GM08714 (cell line): ENCODE measurements at regions not wholly inside any gene's neighbourhood (a gene's known extent, or its start where the extent isn't known, plus 50 kb on each side); places are given as distances from the start of the nearest gene placed in this dataset.
"Not testable (repeated sequence)": the region's sequence is repeated elsewhere in the genome, so short reads cannot be mapped to it uniquely, and the experiment has no call there.

Experiments used
- H3K4me3 ChIP-seq: fragments of 200-500 bp; sonication (Bioruptor generic); 2 replicates; pipeline ENCODE4 v1.5.1; 2014; ENCODE audit warnings: mild to moderate bottlenecking, low read length, inconsistent platforms
- ZNF274 ChIP-seq: IDR thresholded peaks from 2 replicates; pipeline ENCODE4 v1.6.1; 2012; ENCODE audit warnings: mild to moderate bottlenecking, low read depth, low read length

DNA sequence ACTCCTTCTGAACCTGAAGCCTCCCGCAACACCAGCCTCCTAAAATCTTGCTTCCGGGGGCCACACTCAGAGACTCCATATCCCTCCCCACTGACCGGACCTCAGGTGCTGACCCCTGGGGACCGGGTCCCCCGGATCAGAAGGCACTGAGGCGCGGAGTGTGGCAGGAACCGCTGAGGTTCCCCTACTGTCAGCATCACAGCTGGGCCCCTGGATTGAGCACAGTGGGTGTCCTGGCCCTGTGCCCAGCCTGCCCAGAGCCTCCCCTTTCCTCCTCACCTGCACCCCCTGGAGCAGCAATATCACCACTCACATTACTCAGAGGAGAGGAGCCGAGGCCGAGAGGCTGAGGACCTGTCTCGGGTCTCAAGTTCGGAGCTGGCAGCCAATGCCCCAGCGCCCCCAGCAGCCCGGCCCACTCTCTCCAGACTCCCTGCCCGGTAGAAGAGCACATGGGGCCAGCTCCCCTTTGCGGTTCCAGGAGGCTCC lies 101.2 kb upstream of the EIF5 start:
- TF ChIP-seq ZNF274, result no peak
- no peak overlapping the region for H3K4me3 ChIP-seq

DNA sequence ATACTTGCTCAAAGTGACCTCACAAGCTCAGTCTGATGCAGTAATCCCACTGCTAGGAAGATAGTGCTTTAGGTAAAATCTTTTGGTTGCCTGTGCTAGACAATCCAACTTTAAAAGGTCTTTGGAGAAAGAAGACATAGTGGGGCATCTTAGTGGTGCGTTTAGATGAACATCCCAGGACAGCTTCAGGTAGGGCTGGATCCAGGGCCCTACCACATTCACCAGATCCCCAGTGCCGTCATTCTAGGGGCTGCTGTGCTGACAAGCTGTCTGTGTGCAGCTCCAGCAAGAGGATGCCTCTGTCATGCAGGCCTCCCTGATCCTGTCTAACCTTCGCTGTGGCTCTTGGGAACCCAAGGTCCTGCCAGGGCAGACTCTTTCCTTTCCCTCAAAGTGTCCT lies 100.7 kb upstream of the EIF5 start:
- TF ChIP-seq ZNF274, result no peak

DNA sequence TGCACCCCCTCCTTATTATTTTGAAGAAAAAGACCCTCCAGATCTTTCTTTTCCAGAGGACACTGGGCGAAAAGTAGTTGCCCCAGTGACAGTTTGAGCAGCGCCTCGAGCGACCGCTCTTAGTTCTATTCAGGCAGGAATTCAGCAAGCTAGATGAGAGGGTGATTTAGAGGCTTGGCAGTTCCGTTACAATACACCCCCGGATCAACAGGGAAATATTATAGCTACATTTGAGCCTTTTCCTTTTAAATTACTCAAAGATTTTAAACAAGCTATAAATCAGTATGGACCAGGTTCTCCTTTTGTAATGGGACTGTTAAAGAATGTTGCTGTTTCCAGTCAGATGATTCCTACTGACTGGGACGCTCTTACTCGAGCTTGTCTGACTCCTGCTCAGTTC lies 99.2 kb upstream of the EIF5 start:
- not testable (repeated sequence) for H3K4me3 ChIP-seq

More for the DNA sequence above, 100.7 kb upstream of the EIF5 start:
- H3K4me3 ChIP-seq, result no peak overlapping the region

DNA sequence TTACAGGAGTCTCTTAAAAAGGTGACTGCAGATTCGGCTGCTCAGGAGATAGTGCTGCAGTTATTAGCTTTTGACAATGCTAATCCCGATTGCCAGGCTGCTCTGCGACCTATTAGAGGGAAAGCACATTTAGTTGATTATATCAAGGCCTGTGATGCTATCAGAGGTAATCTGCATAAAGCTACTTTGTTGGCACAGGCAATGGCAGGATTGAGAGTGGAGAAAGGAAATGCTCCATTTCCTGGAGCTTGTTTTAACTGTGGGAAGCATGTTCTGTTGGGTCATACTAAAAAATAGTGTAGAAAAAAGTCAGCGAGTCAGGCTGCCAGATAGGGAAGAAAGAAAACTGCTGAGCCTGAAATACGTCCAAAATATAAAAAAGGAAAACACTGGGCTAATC lies 98.5 kb upstream of the EIF5 start:
- H3K4me3 ChIP-seq, result not testable (repeated sequence)

DNA sequence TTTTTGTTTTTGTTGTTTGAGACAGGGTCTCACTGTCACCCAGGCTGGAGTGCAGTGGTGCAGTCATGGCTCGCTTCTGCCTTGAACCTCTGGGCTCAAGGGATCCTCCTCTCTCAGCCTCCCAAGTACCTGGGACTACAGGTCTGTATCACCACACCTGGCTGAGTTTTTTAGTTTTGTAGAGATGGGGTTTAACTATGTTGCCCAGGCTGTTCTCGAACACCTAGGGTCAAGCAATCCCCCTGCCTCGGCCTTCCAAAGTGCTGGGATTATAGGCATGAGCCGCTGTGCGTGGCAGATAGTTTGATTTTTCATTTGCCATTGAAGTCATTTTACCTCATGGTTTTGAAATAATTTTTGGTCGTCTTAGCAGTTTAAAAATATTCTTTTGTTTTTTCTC lies 94.3 kb upstream of the EIF5 start:
- TF ChIP-seq ZNF274, result no peak
- no peak overlapping the region for H3K4me3 ChIP-seq

DNA sequence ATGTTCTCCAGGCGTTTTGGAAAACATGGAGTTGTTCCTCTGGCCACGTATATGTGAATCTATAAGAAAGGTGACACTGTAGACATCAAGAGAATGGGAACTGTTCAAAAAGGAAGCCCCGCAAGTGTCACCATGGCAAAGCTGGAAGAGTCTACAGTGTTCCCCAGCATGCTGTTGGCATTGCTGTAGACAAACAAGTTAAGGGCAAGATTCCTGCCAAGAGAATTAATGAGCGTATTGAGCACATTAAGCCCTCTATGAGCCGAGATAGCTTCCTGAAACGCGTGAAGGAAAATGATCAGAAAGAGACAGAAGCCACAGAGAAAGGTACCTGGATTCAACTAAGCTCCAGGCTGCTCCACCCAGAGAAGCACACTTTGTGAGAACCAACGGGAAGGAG lies 92.5 kb upstream of the EIF5 start:
- H3K4me3 ChIP-seq, result no peak overlapping the region
- no peak for TF ChIP-seq ZNF274

DNA sequence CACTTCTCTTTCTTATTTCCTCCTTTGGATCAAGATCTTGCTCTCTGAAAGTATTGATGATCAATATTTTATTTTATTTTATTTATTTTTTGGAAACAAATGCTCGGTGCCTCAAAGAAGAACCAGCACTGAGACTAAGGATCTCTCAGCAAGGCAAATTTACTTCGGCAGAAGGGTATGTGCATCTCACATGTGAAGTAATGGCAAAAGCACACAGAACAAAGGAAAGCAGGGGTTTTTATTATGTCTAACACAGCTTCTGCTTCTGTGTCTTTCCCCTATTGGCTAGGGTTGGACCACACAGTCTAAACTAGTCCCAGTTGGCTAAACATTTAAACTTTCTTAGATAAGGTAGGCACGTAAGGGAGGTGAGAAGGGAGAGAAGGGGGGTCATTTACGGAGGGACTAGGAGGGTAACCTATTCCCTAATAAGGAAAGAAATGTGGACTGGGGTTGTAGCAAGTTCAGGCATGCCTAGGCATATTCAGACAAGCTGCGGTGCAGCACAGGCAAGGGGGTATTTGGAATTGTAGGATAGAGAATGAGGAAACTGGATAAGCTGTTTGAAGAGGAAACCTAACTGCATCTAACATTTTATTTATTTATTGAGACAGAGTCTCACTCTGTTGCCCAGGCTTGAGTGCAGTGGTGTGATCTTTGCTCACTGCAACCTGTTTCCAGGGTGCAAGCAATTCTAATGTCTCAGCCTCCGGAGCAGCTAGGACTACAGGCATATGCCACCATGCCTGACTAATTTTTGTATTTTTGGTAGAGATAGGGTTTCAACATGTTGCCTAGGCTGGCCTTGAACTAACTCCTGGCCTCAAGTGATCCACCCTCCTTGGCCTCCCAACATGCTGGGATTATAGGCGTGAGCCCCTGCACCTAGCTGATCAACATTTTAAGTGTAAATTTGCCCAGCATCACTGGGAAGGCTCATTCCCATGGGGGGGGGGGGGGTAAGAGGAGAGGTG lies 90.0 kb upstream of the EIF5 start:
- no peak for TF ChIP-seq ZNF274
- H3K4me3 ChIP-seq, result no peak overlapping the region

DNA sequence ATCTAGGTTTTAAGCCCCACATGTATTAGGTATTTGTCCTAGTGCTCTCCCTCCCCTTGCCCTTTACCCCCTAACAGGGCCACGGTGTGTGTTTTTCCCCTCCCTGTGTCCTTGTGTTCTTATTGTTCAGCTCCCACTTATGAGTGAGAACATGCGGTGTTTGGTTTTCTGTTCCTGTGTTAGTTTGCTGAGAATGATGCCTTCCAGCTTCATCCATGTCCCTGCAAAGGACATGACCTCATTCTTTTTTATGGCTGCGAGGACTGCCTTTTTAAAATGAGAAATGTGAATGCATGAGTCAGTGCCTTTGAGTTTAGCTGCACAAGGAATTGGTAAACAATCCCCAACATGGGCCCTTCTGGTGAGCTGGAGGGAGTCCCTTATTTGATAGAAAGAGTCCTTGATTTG lies 88.4 kb upstream of the EIF5 start:
- not testable (repeated sequence) for H3K4me3 ChIP-seq

DNA sequence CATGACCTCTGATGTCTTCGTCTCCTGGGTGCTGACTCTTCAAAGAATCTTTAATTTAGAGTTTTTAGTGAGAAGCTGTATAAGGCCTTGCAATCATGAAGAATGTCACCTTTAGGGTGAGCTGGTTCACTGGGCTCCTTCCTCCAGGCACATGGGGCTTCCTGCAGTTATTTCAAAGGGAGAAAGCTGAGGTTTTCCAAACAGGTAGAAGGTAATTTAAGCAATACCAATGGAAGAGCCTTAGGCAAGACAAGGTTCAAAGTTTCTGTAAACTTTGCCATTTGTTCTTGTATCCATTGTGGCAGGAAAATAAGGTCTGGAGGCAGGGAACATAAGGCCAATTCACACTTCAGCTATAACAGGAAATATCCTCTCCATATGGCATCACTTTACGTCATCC lies 88.0 kb upstream of the EIF5 start:
- no peak overlapping the region for H3K4me3 ChIP-seq
- no peak for TF ChIP-seq ZNF274

DNA sequence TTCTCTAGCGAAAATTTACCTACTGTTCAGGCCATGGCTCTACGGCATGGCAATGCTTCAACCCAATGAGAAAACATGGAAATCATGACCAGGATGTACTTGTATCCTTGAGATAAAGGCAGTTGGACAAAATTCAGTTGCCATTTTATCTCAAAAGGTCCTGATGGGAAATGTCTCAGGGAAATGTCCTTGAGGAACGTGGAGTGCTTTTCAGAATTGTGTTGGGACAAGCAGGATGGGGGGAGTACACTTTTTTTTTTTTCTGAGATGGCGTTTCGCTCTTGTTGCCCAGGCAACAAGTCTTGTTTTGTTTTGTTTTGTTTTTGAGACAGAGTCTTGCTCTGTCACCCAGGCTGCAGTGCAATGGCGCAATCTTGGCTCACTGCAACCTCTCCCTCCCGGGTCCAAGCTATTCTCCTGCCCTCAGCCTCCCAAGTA lies 86.8 kb upstream of the EIF5 start:
- H3K4me3 ChIP-seq, result no peak overlapping the region
- TF ChIP-seq ZNF274, result no peak

DNA sequence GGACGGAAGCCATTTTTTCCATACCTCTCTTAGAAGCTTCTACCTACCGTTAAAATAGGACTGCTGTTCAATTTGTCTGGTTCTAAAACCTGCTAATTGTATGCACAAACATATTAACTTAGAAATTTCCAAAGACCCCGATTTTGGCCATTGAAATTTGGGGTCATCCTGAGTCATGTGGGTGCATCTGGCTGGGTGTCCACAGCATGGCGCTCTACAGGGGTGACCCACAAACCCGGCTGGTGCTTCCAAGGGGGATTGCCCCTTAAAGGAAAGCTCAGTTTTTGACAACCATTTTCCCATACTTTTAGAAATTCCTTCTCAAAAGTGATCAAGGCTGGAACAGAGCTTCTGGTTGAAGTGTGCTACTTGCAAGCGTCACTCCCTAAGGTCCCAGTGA lies 83.9 kb upstream of the EIF5 start:
- no peak overlapping the region for H3K4me3 ChIP-seq
- no peak for TF ChIP-seq ZNF274

DNA sequence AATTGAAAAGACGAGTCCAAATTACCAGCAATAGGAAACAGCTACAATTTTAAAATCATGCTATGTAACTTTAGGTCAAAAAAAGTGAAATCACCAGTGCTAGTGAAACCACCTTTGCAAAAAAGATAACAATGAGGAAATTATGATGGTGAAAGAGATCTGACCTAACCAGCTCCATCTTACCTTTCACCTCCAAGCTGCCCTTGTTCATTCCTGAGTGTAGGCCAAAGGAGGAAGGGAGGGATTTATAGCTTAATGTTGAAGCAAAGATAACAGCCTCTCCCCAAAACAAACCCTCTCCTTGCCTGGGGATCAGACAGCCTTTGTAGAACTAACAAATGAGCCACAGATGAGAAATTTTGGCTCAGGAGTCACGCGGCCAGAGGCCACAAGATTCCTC lies 83.2 kb upstream of the EIF5 start:
- no peak for TF ChIP-seq ZNF274
- H3K4me3 ChIP-seq, result no peak overlapping the region

DNA sequence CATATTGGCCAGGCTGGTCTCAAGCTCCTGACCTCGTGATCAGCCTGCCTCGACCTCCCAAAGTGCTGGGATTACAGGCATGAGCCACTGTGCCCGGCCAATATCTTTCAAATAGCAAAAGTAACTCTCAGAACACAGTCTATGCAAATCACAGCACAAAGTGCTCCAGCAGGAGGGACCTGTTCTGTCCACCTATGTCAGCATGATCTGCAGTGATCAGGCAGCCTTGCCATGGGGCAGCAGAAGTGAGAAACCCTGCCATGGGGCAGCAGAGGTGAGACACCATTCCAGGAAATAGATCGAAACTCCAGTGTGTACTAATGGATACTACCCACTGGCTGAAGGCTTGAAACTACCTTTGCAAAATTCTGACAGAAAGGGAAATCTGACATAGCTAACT lies 78.5 kb upstream of the EIF5 start:
- TF ChIP-seq ZNF274, result no peak

DNA sequence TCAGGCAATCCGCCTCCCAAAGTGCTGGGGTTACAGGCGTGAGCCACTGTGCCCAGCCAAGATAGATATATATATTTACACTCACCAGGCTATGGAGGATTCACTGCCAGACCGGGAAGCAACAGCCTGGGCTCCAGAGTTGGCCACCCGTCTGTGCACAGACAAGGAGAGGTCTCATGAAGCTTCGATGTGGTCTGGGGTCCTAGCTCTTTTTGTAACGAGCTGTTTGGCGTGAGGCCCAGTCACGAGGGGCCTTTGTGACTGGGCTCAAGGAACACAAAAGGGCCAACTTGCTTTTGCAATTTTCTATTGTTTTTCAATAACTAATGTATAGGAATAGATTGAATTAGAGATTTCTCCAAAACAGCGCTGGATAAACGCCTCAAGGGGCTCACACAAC lies 77.6 kb upstream of the EIF5 start:
- no peak for TF ChIP-seq ZNF274
- H3K4me3 ChIP-seq, result no peak overlapping the region

More for the DNA sequence above, 78.5 kb upstream of the EIF5 start:
- H3K4me3 ChIP-seq, result no peak overlapping the region

DNA sequence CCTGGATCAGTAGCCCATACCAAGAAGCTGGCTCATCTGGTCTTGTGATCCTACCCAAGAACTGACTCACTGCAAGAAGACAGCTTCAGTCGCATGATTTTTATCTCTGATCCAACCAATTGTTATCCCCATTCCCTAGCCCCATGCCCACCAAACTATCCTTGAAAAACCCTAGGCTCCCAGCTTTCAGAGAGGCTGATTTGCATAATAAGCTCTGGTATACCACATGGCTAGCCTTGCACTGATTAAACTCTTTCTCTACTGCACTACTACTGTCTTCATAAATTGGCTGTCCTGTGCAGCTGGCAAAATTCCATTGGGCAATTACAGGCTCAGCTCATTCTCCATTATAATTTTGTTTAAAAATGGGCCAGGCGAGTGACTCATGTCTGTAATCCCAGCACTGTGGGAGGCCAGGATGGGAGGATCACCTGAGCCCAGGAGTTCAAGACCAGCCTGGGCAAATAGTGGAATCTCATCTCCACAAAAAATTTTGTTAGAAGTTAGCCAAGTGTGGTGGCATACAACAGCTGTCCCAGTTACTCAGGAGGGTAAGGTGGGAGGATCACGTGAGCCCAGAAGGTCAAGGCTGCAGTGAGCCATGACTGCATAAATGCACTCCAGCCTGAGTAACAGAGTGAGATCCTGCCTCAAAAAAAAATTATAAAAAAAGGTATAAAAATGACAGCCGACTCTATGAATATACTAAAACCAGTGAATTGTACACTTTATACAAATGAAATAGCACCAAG lies 76.7 kb upstream of the EIF5 start:
- TF ChIP-seq ZNF274, result no peak
- no peak overlapping the region for H3K4me3 ChIP-seq
